ENCODE measurements at regions not wholly inside any gene's neighbourhood (a gene's known extent, or its start where the extent isn't known, plus 50 kb on each side); places are given as distances from the start of the nearest gene placed in this dataset.

DNA sequence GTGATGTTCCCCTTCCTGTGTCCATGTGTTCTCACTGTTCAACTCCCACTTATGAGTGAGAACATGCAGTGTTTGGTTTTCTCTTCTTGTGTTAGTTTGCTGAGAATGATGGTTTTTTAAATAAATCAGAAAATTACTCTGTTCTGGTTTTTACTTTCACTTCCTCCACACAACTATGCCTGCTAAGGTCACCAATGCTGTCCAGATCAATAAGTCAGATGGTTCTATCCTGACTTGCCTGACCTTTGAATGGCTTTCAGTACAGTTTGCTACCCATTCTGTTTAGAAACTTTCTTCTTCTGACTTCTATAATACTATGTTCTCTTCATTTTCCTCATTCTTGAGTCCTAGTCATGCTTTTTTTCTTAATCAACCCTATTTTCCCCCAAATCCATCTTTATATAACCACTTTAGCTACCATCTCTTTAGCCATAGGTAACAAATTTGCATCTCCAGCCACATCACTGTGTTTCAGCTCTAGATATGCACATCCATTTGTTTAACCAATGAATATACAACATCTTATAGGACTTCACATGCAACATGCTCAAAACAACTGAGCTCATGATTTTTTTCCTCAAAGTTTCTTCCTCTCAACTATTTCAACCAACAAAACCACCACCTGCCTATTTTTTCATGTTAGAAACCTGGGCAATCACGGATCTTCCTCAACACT lies 58.8 kb upstream of the SLC38A11 start:
- H3K4me3 Mint-ChIP-seq, result no peak overlapping the region
- intact Hi-C loops (cut with micrococcal nuclease), result no loop called here

DNA sequence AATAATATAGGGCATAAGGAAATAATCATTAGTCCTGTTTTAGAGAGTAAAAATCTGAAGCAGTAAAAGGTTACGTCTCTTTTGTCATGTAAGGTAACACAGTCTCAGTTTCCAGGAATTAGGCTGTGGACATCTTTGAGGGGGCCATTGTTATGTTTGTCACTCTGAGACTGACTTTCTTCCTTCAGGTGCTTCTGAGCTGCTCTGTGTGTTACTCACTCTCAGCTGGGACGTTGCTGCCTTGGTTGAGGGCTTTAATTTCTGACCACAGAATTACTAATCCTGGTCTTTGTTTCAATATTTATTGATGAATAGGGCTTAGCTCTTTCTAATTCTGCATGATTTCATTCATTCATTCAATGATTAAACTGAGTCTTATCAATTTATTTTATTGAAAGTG lies 55.9 kb upstream of the SLC38A11 start:
- no peak for DNase-seq
- H3K27me3 Mint-ChIP-seq, result peaks cover 7 to 18% of the 10 kb centered on the region in 2 donors
- H3K9me3 Mint-ChIP-seq, result peaks cover 0 to 1% (median 0%) of the 10 kb centered on the region in 8 donors
- ChIA-PET CTCF (ENCODE audit: partially characterized antibody) (no interaction called here), POLR2A (ENCODE audit: partially characterized antibody) (no interaction called here)
- no peak overlapping the region for H3K27ac Mint-ChIP-seq
- H3K4me3 Mint-ChIP-seq, result no peak overlapping the region
- intact Hi-C loops (cut with micrococcal nuclease), result no loop called here
- no peak overlapping the region for H3K27ac ChIP-seq (ENCODE audit: low read depth, low read length)
- H3K4me1 ChIP-seq (ENCODE audit: insufficient read depth, low read length), result no peaks in the 10 kb centered on the region
- no peak overlapping the region for H3K4me3 ChIP-seq (ENCODE audit: low read length in 2 of 2)
- H3K9me3 ChIP-seq (ENCODE audit: control insufficient read depth in 1 of 2, low read length in 2 of 2), result no peaks in the 10 kb centered on the region
- H3K36me3 Mint-ChIP-seq, result no peaks in the 10 kb centered on the region
- no peaks in the 10 kb centered on the region for H3K36me3 ChIP-seq (ENCODE audit: insufficient read depth, low read length)
- no peaks in the 10 kb centered on the region for H3K27me3 ChIP-seq (ENCODE audit: insufficient read depth, low read length)
- no peaks in the 10 kb centered on the region for H3K4me1 Mint-ChIP-seq

More for the DNA sequence above, 58.8 kb upstream of the SLC38A11 start:
- H3K27me3 ChIP-seq (ENCODE audit: insufficient read depth, low read length), result no peaks in the 10 kb centered on the region
- H3K9me3 Mint-ChIP-seq, result no peaks in the 10 kb centered on the region
- ChIA-PET POLR2A (ENCODE audit: partially characterized antibody) (no interaction called here), CTCF (ENCODE audit: partially characterized antibody) (interaction anchor here (0.7 to 1.4 kb wide), 5 partner anchors 12 to 860 kb away, joined by 3 to 6 read pairs (median 3); no protein-coding TSS in a partner anchor)
- no peaks in the 10 kb centered on the region for H3K9me3 ChIP-seq (ENCODE audit: control insufficient read depth in 1 of 2, low read length in 2 of 2)
- H3K36me3 Mint-ChIP-seq, result no peaks in the 10 kb centered on the region
- no peaks in the 10 kb centered on the region for H3K4me1 Mint-ChIP-seq
- H3K4me1 ChIP-seq (ENCODE audit: insufficient read depth, low read length), result no peaks in the 10 kb centered on the region
- H3K27ac ChIP-seq (ENCODE audit: low read depth, low read length), result no peak overlapping the region
- no peaks in the 10 kb centered on the region for H3K36me3 ChIP-seq (ENCODE audit: insufficient read depth, low read length)
- H3K4me3 ChIP-seq (ENCODE audit: low read length in 2 of 2), result no peak overlapping the region
- no peak for DNase-seq
- H3K27me3 Mint-ChIP-seq, result peaks cover 3 to 6% of the 10 kb centered on the region in 2 donors
- H3K27ac Mint-ChIP-seq, result no peak overlapping the region

DNA sequence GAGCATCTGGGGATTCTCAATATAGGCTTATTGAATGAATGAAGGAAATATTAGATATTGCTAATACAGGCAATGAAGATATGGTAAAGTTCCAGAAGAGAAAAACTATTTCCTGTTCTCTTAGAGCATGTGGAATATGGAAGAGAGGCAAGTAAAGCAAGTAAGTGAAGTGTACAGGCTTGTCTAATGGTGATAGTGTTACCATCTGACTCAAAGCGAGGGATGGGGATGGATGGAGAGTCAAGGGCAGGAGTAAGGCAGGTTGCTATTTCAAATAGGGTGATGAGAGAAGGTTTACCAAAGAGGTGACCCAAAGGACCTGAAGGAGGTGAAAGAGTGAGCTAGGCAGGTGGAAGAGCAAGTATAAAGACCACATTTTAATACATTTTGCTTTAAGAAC lies 55.2 kb upstream of the SLC38A11 start:
- Mint-ChIP-seq H3K4me1 (no peaks in the 10 kb centered on the region), H3K4me3 (peak overlapping the region in 1 of 8 donors; percentile 4), H3K9me3 (peaks cover 0 to 1% (median 0%) of the 10 kb centered on the region in 8 donors), H3K27ac (no peak overlapping the region), H3K27me3 (peaks cover 7 to 20% of the 10 kb centered on the region in 2 donors), H3K36me3 (no peaks in the 10 kb centered on the region)
- CTCF ChIA-PET (ENCODE audit: partially characterized antibody), result no interaction called here
- Histone ChIP-seq H3K4me1 (ENCODE audit: insufficient read depth, low read length) (no peaks in the 10 kb centered on the region), H3K27me3 (ENCODE audit: insufficient read depth, low read length) (no peaks in the 10 kb centered on the region), H3K27ac (ENCODE audit: low read depth, low read length) (no peak overlapping the region), H3K9me3 (ENCODE audit: control insufficient read depth in 1 of 2, low read length in 2 of 2) (no peaks in the 10 kb centered on the region), H3K36me3 (ENCODE audit: insufficient read depth, low read length) (no peaks in the 10 kb centered on the region), H3K4me3 (ENCODE audit: low read length in 2 of 2) (no peak overlapping the region)
- intact Hi-C loops (cut with micrococcal nuclease), result no loop called here
- no peak for DNase-seq
- POLR2A ChIA-PET (ENCODE audit: partially characterized antibody), result no interaction called here

DNA sequence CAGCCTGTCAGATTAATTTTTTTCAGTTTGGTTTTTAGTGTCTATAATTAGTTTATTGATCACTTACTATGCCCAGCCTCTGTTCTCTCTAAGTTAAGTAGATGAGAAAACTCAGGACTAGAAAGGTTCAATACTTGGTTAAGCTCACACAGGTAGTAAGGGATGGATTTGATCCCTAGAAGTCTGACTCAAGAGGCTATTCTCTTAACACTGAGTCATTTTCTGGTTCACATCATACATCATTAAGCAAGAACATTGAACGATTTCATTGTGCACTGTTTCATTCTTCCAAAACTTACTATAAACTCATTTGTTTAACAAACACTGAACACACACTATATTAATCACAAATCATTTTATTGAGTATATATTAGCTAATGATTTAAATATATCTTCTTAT lies 54.1 kb upstream of the SLC38A11 start:
- Mint-ChIP-seq H3K27ac (no peak overlapping the region), H3K27me3 (peaks cover 6 to 20% of the 10 kb centered on the region in 2 donors), H3K9me3 (peaks cover 0 to 1% (median 0%) of the 10 kb centered on the region in 8 donors), H3K4me1 (no peaks in the 10 kb centered on the region), H3K4me3 (no peak overlapping the region), H3K36me3 (no peaks in the 10 kb centered on the region)
- no peak overlapping the region for H3K27ac ChIP-seq (ENCODE audit: low read depth, low read length)
- H3K4me3 ChIP-seq (ENCODE audit: low read length in 2 of 2), result no peak overlapping the region
- H3K9me3 ChIP-seq (ENCODE audit: control insufficient read depth in 1 of 2, low read length in 2 of 2), result no peaks in the 10 kb centered on the region
- DNase-seq, result no peak
- H3K27me3 ChIP-seq (ENCODE audit: insufficient read depth, low read length), result no peaks in the 10 kb centered on the region
- no peaks in the 10 kb centered on the region for H3K4me1 ChIP-seq (ENCODE audit: insufficient read depth, low read length)
- POLR2A ChIA-PET (ENCODE audit: partially characterized antibody), result no interaction called here
- intact Hi-C loops (cut with micrococcal nuclease), result no loop called here
- no peaks in the 10 kb centered on the region for H3K36me3 ChIP-seq (ENCODE audit: insufficient read depth, low read length)
- CTCF ChIA-PET (ENCODE audit: partially characterized antibody), result no interaction called here

DNA sequence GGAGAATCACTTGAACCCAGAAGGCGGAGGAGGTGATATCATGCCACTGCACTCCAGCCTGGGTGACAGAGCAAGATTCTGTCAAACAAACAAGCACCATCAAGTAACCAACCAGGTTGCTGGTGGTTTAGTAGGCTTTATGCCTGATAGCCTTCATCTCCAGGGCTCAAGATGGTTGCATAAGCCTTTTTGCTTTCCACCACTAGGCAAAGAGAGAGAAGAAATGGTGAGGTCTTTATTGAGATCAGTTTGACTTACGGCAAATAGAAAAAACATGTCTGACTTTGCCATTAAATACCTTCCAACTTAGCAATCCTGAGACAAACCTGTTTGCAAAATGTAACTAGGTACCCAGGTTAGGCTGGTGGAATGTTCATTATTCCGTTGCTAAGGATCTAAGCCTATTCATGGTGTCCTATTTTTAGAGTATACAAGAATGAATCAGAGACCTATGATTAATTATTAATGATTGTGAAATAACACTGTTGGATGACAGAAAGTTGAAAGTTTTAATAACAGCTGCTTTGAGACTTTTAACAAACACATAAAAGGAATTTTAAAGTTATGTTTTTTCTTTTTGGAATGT lies 53.5 kb upstream of the SLC38A11 start:
- H3K4me1 Mint-ChIP-seq, result no peaks in the 10 kb centered on the region
- H3K4me3 Mint-ChIP-seq, result no peak overlapping the region
- POLR2A ChIA-PET (ENCODE audit: partially characterized antibody), result no interaction called here
- no peak overlapping the region for H3K27ac Mint-ChIP-seq
- Histone ChIP-seq H3K4me3 (ENCODE audit: low read length in 2 of 2) (no peak overlapping the region), H3K27ac (ENCODE audit: low read depth, low read length) (no peak overlapping the region), H3K4me1 (ENCODE audit: insufficient read depth, low read length) (no peaks in the 10 kb centered on the region), H3K9me3 (ENCODE audit: control insufficient read depth in 1 of 2, low read length in 2 of 2) (no peaks in the 10 kb centered on the region), H3K36me3 (ENCODE audit: insufficient read depth, low read length) (no peaks in the 10 kb centered on the region), H3K27me3 (ENCODE audit: insufficient read depth, low read length) (no peaks in the 10 kb centered on the region)
- no peak for DNase-seq
- CTCF ChIA-PET (ENCODE audit: partially characterized antibody), result no interaction called here
- H3K36me3 Mint-ChIP-seq, result no peaks in the 10 kb centered on the region
- peaks cover 0 to 1% (median 0%) of the 10 kb centered on the region in 8 donors for H3K9me3 Mint-ChIP-seq
- H3K27me3 Mint-ChIP-seq, result peaks cover 4 to 20% of the 10 kb centered on the region in 2 donors
- intact Hi-C loops (cut with micrococcal nuclease), result no loop called here

DNA sequence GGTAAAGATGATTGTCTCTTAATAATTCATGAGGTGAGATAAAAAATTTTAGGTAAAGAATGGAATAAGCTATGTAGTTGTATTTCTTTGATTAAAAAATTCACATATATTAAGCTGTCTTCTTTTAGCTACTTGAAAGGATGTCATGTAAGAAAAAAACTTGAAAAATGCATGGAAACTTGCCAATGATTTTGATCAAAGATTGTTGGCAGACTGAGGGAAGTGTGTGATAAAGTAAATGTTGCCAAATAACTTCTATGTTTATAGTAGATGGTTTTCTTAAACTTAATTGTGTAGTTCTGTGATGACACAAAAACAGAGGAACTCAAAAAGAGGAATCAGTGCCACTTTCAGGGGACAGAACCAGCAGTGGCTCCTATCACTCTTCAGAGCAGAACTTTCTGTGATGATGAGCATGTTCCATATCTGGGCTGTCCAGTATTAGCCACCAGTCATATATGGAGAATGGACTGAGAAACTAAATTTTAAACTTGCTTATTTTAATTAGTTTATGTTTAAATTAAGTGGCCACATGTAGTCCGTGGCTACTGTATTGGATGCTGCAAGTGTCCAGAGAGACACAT lies 51.9 kb upstream of the SLC38A11 start:
- POLR2A ChIA-PET (ENCODE audit: partially characterized antibody), result no interaction called here
- Mint-ChIP-seq H3K27me3 (peaks cover 4 to 20% of the 10 kb centered on the region in 2 donors), H3K27ac (no peak overlapping the region), H3K36me3 (no peaks in the 10 kb centered on the region), H3K9me3 (peaks cover 0 to 1% (median 0%) of the 10 kb centered on the region in 8 donors), H3K4me1 (no peaks in the 10 kb centered on the region), H3K4me3 (no peak overlapping the region)
- Histone ChIP-seq H3K4me1 (ENCODE audit: insufficient read depth, low read length) (no peaks in the 10 kb centered on the region), H3K27ac (ENCODE audit: low read depth, low read length) (no peak overlapping the region), H3K36me3 (ENCODE audit: insufficient read depth, low read length) (no peaks in the 10 kb centered on the region), H3K27me3 (ENCODE audit: insufficient read depth, low read length) (no peaks in the 10 kb centered on the region), H3K4me3 (ENCODE audit: low read length in 2 of 2) (no peak overlapping the region), H3K9me3 (ENCODE audit: control insufficient read depth in 1 of 2, low read length in 2 of 2) (no peaks in the 10 kb centered on the region)
- CTCF ChIA-PET (ENCODE audit: partially characterized antibody), result no interaction called here
- intact Hi-C loops (cut with micrococcal nuclease), result no loop called here
- no peak for DNase-seq

Data from CD4-positive, alpha-beta memory T cell (primary cell).